ENCODE measurements at regions not wholly inside any gene's neighbourhood (a gene's known extent, or its start where the extent isn't known, plus 50 kb on each side); places are given as distances from the start of the nearest gene placed in this dataset.
"Not testable (repeated sequence)": the region's sequence is repeated elsewhere in the genome, so short reads cannot be mapped to it uniquely, and the experiment has no call there.

DNA sequence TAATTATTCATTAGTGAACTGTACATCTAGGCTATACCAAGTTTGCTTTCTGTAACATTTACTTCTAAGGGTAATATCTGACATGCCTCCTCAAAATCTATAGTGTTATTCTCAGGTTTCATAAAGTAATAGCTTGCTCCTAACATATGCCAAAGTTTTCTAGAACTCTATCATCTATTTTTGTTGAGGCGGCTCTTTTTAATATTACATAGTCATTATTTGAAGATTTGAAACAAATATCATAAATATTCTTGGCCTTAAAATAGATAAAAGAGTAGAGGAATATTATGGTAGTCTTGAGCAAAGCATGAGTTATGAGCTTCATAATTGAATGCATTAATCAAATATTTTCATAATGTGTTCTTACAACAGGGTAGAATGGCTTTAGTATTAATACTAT lies 327.2 kb upstream of the KCND2 start:
- DNase-seq (ENCODE audit: low spot score), result no peak

DNA sequence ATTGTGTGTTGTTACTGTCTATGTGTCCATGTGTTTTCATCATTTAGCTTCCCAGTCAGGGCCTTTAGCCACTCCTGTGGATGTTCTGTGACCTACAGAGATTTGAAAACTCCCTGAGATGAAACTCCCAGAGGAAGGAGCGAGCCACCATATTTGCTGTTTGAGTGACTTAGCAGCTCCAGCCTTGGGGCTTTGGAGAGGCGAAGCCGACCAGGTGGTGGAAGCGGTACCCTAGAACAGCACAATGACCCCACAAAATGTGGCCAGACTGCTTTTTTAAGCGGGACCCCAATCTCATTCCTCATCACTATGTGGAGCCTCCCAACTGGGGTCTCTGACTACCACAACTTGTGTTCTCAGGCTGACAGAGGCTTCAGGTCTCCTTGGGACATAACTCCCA lies 323.9 kb upstream of the KCND2 start:
- no peak for DNase-seq (ENCODE audit: low spot score)

DNA sequence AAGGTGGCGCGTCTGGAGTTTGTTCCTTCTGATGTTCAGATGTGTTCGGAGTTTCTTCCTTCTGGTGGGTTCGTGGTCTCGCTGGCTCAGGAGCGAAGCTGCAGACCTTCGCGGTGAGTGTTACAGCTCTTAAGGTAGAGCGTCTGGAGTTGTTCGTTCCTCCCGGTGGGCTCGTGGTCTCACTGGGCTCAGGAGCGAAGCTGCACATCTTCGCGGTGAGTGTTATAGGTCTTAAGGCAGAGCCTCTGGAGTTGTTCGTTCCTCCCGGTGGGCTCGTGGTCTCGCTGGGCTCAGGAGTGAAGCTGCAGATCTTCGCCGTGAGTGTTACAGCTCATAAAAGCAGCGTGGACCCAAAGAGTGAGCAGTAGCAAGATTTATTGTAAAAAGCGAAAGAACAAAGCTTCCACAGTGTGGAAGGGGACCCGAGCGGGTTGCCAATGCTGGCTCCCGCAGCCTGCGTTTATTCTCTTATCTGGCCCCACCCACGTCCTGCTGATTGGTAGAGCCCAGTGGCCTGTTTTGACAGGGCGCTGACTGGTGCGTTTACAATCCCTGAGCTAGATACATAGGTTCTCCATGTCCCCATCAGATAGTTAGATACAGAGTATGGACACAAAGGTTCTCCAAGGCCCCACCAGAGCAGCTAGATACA lies 322.5 kb upstream of the KCND2 start:
- not testable (repeated sequence) for DNase-seq (ENCODE audit: low spot score)

DNA sequence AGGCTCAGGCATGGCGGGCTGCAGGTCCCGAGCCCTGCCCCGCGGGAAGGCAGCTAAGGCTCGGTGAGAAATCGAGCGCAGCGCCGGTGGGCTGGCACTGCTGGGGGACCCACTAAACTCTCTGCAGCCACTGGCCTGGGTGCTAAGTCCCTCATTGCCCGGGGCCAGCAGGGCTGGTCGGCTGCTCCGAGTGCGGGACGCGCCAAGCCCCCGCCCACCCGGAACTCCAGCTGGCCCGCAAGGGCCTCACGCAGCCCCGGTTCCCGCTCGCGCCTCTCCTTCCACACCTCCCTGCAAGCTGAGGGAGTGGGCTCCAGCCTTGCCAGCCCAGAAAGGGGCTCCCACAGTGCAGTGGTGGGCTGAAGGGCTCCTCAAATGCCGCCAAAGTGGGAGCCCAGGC lies 321.4 kb upstream of the KCND2 start:
- not testable (repeated sequence) for DNase-seq (ENCODE audit: low spot score)

DNA sequence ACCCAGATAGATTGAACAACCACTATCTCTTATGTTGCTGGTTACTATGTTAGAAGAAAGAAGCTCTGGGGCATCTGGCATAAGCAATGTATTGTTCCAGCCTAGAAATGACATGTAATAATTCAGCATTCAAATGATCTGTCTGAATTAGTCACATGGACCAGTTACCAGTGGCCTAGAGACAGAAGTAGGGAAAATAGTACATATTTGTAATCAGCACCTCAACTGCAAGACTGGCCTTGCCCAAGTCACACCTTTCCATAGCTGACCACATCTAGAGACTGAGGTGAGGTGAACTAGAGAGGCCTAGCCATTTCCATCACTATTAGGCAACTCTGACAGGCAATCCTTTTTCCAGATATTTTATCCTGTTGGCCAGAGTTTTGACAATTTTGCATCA lies 315.6 kb upstream of the KCND2 start:
- DNase-seq (ENCODE audit: low spot score), result no peak

DNA sequence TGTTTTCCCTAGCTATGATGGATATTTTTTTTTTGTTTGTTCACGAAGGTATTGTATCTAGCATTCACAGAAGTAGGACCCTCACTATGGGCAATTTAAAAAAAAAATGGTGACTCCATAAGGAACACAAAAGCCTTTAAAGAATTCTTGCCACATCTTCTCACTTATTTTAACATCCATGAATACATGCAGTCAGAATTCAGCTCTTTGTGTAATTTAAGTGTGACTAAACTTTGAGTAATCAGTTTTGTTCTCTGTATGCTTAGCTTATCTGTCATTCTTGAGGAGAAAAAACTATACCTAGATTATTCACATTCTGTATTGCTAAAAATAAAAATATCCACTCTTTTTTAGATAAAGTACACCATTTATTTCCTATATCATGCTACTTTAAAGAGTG lies 313.2 kb upstream of the KCND2 start:
- no peak for DNase-seq (ENCODE audit: low spot score)

DNA sequence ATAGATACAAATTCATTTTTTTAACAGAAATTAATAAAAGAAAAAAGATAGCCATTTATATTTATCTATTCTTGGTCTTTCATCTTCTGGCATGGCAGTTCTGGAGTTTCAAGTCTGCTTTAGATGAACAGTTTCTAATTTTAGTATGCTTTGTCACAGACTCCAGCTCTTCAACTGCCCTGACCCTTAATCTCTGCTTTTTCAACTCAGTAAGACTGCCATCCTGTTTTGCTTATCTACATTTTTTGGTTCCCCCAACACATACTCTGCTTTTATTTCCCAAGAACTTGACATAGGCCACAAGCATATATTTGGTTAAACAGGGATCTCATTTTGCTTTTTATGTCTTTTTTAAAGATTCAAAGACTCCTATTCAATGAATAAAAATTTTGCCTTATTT lies 309.3 kb upstream of the KCND2 start:
- DNase-seq (ENCODE audit: low spot score), result no peak

DNA sequence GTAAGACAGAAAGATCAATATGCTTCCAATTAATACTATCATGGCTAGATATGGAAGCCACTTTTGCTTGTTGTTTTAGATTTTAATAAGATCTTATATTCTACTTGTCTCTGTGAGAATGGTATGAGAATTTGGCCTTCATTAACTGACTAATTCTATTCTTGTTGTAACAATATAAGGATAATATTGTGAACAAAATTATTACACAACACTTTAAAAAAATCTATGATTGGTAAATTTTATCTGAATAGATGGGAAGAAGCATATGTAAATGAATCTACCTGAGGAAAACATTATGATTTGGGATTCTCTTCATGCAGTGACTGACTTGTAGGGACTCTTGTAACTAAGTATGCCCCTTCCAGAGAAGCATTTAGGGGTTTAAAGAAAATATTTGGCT lies 308.9 kb upstream of the KCND2 start:
- DNase-seq (ENCODE audit: low spot score), result no peak

DNA sequence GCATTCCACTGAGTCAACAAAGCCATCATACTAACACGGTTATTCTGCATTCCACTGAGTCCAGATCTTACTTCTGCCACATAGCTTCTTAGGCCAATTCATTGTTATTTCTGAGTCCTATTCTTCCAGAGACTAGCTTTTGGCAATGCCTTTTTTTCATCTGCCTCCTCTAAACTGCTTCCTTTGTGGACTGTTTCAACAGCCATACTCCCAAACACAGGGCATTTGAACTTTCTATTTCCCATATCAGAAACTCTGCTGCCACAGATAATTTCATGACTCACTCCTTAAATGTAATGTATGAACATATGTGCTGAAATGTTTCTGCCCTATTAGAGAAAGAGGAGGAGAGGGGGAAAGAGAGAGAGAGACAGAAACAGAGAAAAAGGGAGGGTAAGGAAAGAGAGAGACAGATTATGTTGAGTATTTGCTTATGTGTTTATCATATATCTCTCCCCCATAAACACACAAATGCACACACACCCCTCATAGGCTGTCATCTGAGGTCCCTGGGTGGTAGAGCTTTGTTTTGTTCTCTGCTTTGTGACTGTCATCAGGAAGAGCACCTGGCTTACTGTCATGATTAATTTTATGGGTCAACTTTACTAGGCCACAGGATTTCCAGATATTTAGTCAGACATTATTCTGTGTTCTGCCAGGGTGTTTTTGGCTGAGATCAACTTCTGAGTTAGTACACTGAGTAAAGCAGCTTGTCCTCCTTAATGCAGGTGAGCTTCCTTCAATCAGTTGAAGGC lies 308.0 kb upstream of the KCND2 start:
- DNase-seq (ENCODE audit: low spot score), result no peak

DNA sequence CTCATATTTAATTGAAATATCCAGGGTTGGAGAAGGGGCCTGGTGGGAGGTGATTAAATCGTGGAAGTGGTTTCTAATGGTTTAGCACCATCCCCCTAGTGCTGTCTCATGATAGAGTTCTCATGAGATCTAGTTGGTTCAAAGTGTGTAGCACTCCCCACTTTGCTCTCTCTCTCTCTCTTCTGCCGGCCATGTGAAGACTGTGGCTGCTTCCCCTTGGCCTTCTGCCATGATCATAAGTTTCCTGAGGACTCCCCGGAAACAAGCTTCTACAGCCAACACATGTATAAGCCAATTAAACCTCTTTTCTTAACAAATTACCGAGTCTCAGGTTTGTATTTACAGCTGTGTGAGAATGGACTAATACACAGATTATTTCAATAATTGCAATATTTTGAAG lies 305.8 kb upstream of the KCND2 start:
- no peak for DNase-seq (ENCODE audit: low spot score)

DNA sequence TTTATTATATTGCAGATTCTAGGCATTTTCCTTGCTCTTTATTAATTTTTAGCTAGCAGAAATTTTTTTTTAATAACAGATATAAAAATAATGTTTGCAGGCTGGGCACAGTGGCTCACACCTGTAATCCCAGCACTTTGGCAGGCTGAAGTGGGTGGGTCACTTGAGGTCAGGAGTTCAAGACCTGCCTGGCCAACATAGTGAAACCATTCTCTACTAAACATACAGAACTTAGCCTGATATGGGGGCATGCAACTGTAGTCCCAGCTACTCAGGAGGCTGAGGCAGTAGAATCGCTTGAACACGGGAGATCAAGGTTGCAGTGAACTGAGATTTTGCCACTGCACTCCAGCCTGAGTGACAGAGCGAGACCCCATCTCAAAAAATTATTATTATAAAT lies 304.6 kb upstream of the KCND2 start:
- DNase-seq (ENCODE audit: low spot score), result not testable (repeated sequence)

DNA sequence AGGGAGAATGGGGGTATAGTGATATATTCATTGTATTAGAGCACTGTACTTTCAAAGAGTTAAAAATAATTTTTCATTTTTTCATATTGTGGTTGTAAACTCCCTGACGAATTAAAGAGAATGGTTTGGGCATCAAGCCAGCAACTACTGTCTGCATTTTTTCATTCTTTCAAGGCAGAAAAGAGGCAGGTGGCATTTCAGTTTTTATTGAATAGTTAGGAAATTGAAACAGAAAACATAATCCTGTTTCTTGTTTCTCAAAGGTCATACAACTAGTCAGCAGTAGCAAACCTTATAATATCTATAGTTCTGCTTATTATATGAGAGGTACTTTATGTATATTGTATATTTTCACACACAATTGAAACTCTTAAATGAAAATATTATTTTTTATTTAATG lies 303.9 kb upstream of the KCND2 start:
- DNase-seq (ENCODE audit: low spot score), result no peak

DNA sequence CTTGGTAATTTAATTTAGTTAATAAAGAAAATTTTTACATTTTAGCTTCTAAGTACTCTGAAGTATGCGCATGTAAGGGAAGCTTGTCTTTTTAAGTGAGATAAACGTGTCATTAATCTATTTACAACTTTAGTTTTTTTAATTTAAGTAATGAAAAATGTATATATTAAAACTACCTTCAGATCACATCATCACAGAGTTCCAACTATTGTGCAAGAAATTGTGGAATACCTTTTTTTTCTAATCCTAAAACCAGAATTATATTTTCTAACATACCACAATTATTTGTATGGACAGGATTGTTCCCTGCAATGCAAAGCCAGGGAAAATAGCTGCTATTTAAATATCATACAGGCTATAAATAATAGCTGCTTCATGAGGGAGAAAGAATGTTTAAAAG lies 303.2 kb upstream of the KCND2 start:
- DNase-seq (ENCODE audit: low spot score), result no peak

DNA sequence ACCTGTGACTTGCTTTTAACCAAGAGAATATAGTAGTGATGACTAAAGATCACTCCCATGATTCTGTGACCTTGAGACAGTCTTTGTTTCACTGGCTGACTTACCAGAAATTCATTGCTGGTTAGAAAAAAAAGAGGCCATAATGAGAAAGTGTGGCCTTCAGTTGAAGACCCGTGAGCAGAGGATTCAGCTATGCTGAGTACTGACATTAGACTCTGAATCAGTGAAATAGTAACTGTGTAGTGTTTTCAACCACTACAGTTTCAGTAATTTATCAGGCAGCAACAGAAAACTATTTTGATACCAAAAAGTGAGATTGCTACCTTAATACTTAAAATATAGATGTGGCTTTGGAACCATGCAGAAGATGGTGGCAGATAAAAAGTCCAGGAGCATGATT lies 298.0 kb upstream of the KCND2 start:
- DNase-seq (ENCODE audit: low spot score), result no peak

DNA sequence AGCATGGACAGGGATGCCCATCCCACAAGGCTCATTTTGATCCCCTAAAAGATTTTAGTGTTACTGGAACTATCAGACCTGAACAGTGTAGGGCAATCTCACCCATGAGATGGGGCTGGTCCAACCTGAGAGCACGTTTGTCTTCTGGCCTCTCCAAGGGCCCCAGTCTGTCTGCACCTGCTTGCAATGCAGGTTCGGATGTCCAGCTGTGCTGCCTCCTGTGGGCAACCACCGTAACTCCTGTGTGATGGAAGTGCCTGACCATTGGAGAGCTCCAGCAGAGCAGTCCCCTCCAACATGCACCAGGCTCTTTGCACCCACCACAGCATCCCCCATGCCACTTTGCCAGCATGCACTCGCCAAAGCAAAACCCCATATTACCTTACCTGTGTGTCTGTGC lies 290.1 kb upstream of the KCND2 start:
- no peak for DNase-seq (ENCODE audit: low spot score)

DNA sequence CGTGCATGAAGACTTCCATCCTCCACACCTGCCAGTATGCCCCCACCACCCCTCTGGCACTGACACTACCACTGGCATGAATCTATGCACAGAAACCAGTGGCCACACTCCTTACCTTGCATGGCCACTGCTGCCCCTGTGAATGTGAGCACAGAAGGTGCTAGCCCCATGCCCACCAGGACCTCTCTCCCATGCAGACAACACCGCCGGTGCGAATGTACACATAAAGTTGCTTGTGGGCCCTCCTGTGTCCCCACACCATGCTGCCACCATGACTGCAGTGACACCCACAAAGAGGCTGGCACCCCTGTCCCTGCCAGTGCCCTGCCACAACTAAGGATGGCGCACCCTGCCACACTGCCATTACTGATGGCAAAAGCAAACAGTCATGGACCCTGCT lies 289.5 kb upstream of the KCND2 start:
- no peak for DNase-seq (ENCODE audit: low spot score)

DNA sequence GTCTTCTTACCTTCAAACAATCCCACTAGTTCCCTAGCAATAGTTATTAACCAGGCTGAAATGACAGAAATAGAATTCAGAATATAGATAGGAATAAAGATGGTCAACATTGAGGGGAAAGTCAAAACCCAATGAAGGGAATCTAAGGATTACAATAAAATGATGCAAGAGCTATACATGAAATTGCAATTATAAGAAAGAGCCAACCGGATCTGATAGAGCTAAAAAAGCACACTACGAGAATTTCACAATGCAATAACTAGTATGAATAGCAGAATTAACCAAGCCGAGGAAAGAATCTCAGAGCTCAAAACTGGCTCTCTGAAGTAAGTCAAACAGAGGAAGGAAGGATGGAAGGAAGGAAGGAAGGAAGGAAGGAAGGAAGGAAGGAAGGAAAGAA lies 288.7 kb upstream of the KCND2 start:
- DNase-seq (ENCODE audit: low spot score), result no peak

DNA sequence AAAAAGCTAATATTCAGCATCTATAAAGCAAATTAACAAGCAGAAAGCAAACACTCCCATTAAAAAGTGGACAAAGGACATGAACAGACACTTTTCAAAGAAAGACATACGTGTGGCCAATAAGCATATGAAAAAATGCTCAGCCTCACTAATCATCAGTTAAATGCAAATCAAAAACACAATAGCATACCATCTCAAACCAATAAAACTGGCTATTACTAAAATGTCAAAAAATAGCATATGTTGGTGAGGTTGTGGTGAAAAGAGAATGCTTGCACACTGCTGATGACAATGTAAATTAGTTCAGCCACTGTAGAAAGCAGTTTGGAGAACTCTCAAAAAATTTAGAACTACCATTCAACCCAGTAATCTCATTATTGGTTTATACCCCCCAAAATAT lies 284.6 kb upstream of the KCND2 start:
- no peak for DNase-seq (ENCODE audit: low spot score)

DNA sequence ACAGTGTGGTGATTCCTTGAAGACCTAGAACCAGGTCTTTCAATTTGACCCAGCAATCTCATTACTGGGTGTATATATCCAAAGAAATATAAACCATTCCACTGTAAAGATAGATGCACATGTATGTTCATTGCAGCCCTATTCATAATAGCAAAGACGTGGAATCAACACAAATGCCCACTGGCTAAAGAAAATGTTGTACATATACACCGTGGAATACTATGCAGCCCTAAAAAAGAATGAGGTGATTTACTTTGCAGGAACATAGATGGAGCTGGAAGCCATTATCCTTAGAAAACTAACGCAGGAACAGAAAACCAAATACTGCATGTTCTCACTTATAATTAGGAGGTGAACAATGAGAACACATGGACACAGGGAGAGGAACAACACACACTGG lies 278.0 kb upstream of the KCND2 start:
- DNase-seq (ENCODE audit: low spot score), result no peak

DNA sequence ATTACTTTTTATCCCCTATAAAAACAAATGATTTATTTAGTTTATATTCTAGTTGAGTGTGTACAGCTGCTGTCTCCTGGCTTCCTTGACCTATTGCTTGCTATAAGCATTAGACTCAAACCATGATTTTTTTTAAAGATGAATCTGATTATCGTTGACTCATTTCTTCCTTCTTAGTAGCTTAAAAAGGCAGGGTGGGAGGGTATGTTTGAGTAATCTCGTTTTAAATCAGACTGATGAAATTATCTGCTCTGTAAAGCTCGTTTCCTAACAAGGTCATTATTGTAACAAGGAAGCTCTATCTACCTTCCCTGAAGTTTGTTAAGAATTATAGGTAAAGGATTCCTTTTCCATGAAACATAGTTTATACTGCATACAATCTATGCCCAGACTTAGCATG lies 276.3 kb upstream of the KCND2 start:
- no peak for DNase-seq (ENCODE audit: low spot score)

DNA sequence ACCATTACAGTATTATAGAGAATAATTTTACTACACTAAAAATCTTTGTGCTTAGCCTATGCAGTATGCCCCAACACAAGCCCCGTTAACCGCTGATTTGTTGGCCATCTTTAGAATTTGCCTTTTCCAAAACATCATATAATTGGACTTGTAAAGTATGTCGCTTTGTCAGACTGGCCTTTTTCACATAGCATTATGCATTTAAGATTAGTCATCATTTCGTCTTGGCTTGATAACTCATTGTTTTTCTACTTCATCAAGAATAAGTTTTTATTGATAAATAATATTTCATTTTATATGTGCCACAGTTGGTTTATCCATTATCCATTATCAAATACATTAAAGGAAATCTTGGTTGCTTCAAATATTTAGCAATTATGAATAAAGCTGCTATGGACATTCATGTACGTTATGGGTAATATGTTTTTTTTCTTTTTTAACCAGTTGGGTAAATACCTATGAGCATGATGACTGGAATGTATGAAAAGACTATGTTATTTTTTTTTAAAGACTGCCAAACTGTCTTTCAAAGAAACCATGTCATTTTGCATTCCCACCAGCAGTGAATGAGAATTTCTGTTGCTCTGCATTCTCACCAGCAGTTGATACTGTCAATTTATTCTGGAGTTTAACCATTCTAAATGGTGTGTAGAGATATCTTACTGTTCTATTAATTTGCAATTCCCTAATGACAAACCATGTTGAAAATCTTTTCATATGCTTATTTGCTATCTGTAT lies 273.1 kb upstream of the KCND2 start:
- DNase-seq (ENCODE audit: low spot score), result no peak

DNA sequence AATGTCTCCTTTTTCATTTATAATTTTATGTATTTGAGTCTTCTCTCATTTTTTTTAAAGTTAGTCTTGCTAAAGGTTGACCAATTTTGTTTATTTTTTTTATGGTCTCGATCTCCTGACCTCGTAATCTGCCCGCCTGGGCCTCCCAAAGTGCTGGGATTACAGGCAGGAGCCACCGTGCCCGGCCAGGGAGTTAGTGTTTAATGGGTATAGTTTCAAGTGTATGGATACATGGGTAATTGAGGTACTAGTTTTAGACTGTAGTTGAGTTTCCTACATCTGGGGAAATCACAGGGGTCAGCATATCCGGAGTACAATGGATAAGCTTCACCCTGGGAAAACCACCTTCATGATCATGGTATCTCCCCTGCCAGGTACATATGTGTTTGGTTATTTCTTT lies 267.3 kb upstream of the KCND2 start:
- no peak for DNase-seq (ENCODE audit: low spot score)

DNA sequence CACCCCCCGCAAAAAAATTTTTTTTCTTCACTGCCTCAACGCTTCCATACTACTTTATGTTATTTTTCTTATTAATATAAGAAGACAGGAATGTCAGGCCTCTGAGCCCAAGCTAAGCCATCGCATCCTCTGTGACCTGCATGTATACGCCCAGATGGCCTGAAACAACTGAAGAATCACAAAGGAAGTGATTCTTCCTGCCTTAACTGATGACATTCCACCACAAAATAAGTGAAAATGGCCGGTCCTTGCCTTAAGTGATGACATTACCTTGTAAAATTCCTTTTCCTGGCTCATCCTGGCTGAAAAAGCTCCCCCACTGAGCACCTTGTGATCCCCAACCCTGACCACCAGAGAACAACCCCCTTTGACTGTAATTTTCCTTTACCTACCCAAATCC lies 258.7 kb upstream of the KCND2 start:
- not testable (repeated sequence) for DNase-seq (ENCODE audit: low spot score)
